ENCODE measurements at regions not wholly inside any gene's neighbourhood (a gene's known extent, or its start where the extent isn't known, plus 50 kb on each side); places are given as distances from the start of the nearest gene placed in this dataset.

GRCh38 chr10:113463777-113464176 is 89.1 kb upstream of the HABP2 start:
- DNase-seq (ENCODE audit: extremely low spot score): no peak
- TF ChIP-seq CTBP1 (IDR thresholded peaks at IDR 0.05; ENCODE audit: borderline replicate concordance): no peak
- no peak for TF ChIP-seq ELF4 (IDR thresholded peaks at IDR 0.05)
- TF ChIP-seq SP1 (IDR thresholded peaks at IDR 0.05): no peak
- no peak for TF ChIP-seq L3MBTL2 (conservative IDR thresholded peaks at IDR 0.05)
- TF ChIP-seq LEF1 (IDR thresholded peaks at IDR 0.05; ENCODE audit: borderline replicate concordance): no peak
- TF ChIP-seq SUZ12 (IDR thresholded peaks at IDR 0.05): no peak
- no peak for TF ChIP-seq HDGF (IDR thresholded peaks at IDR 0.05; ENCODE audit: borderline replicate concordance)
- TF ChIP-seq FOXM1 (IDR thresholded peaks at IDR 0.05; ENCODE audit: borderline replicate concordance): no peak
- no peak for TF ChIP-seq FOXA1 (IDR thresholded peaks at IDR 0.05)
- no peak for TF ChIP-seq ARNT (IDR thresholded peaks at IDR 0.05)
- no peak for TF ChIP-seq NFRKB (IDR thresholded peaks at IDR 0.05)
- TF ChIP-seq FOXK2 (IDR thresholded peaks at IDR 0.05): no peak
- no peak for TF ChIP-seq PKNOX1 (IDR thresholded peaks at IDR 0.05)
- no peak for TF ChIP-seq ZNF384 (IDR thresholded peaks at IDR 0.05)
- TF ChIP-seq BHLHE40 (IDR thresholded peaks at IDR 0.05; ENCODE audit: borderline replicate concordance): no peak
- TF ChIP-seq TARDBP (IDR thresholded peaks at IDR 0.05): no peak
- POLR2A ChIA-PET: no interaction called here
- CTCF ChIA-PET: no interaction called here

GRCh38 chr10:113469796-113470195 is 83.1 kb upstream of the HABP2 start:
- TF ChIP-seq NFRKB (IDR thresholded peaks at IDR 0.05) (no peak), SP1 (IDR thresholded peaks at IDR 0.05) (no peak)
- ChIA-PET POLR2A (no interaction called here), CTCF (no interaction called here)
- no peak for DNase-seq (ENCODE audit: extremely low spot score)

GRCh38 chr10:113470372-113471240 is 82.2 kb upstream of the HABP2 start:
- DNase-seq (ENCODE audit: extremely low spot score): no peak
- CTCF ChIA-PET: no interaction called here
- POLR2A ChIA-PET: no interaction called here
- TF ChIP-seq PKNOX1 (IDR thresholded peaks at IDR 0.05) (no peak), FOXK2 (IDR thresholded peaks at IDR 0.05) (no peak), ARNT (IDR thresholded peaks at IDR 0.05) (no peak), FOXA1 (IDR thresholded peaks at IDR 0.05) (no peak), LEF1 (IDR thresholded peaks at IDR 0.05; ENCODE audit: borderline replicate concordance) (no peak), FOXM1 (IDR thresholded peaks at IDR 0.05; ENCODE audit: borderline replicate concordance) (no peak), BHLHE40 (IDR thresholded peaks at IDR 0.05; ENCODE audit: borderline replicate concordance) (no peak), NFRKB (IDR thresholded peaks at IDR 0.05) (no peak), ZNF384 (IDR thresholded peaks at IDR 0.05) (no peak), TARDBP (IDR thresholded peaks at IDR 0.05) (no peak), L3MBTL2 (conservative IDR thresholded peaks at IDR 0.05) (no peak)

GRCh38 chr10:113471241-113471996 is 81.4 kb upstream of the HABP2 start:
- DNase-seq (ENCODE audit: extremely low spot score): no peak
- TF ChIP-seq L3MBTL2 (conservative IDR thresholded peaks at IDR 0.05) (no peak), TARDBP (IDR thresholded peaks at IDR 0.05) (no peak), ELF4 (IDR thresholded peaks at IDR 0.05) (no peak), FOXK2 (IDR thresholded peaks at IDR 0.05) (no peak), LEF1 (IDR thresholded peaks at IDR 0.05; ENCODE audit: borderline replicate concordance) (no peak), FOXM1 (IDR thresholded peaks at IDR 0.05; ENCODE audit: borderline replicate concordance) (no peak), PKNOX1 (IDR thresholded peaks at IDR 0.05) (no peak), ARNT (IDR thresholded peaks at IDR 0.05) (no peak), FOXA1 (IDR thresholded peaks at IDR 0.05) (no peak), NFRKB (IDR thresholded peaks at IDR 0.05) (no peak), CTBP1 (IDR thresholded peaks at IDR 0.05; ENCODE audit: borderline replicate concordance) (no peak), SP1 (IDR thresholded peaks at IDR 0.05) (no peak), BHLHE40 (IDR thresholded peaks at IDR 0.05; ENCODE audit: borderline replicate concordance) (no peak), SUZ12 (IDR thresholded peaks at IDR 0.05) (no peak), ZNF384 (IDR thresholded peaks at IDR 0.05) (no peak), HDGF (IDR thresholded peaks at IDR 0.05; ENCODE audit: borderline replicate concordance) (no peak)
- CTCF ChIA-PET: no interaction called here
- POLR2A ChIA-PET: no interaction called here

GRCh38 chr10:113473011-113473410 is 79.8 kb upstream of the HABP2 start:
- ChIA-PET CTCF (no interaction called here), POLR2A (no interaction called here)
- TF ChIP-seq ZNF384 (IDR thresholded peaks at IDR 0.05) (no peak), FOXM1 (IDR thresholded peaks at IDR 0.05; ENCODE audit: borderline replicate concordance) (no peak), BHLHE40 (IDR thresholded peaks at IDR 0.05; ENCODE audit: borderline replicate concordance) (no peak), L3MBTL2 (conservative IDR thresholded peaks at IDR 0.05) (no peak), NFRKB (IDR thresholded peaks at IDR 0.05) (no peak), HDGF (IDR thresholded peaks at IDR 0.05; ENCODE audit: borderline replicate concordance) (no peak), TARDBP (IDR thresholded peaks at IDR 0.05) (no peak), FOXK2 (IDR thresholded peaks at IDR 0.05) (no peak), PKNOX1 (IDR thresholded peaks at IDR 0.05) (no peak), ARNT (IDR thresholded peaks at IDR 0.05) (no peak), SUZ12 (IDR thresholded peaks at IDR 0.05) (no peak), ELF4 (IDR thresholded peaks at IDR 0.05) (no peak), FOXA1 (IDR thresholded peaks at IDR 0.05) (no peak), SP1 (IDR thresholded peaks at IDR 0.05) (no peak), LEF1 (IDR thresholded peaks at IDR 0.05; ENCODE audit: borderline replicate concordance) (no peak), CTBP1 (IDR thresholded peaks at IDR 0.05; ENCODE audit: borderline replicate concordance) (no peak)

More at GRCh38 chr10:113473011-113473410, 79.8 kb upstream of the HABP2 start:
- DNase-seq (ENCODE audit: extremely low spot score): no peak

Measured in HEK293T (cell line).